ENCODE measurements at regions not wholly inside any gene's neighbourhood (a gene's known extent, or its start where the extent isn't known, plus 50 kb on each side); places are given as distances from the start of the nearest gene placed in this dataset.

GRCh38 chr5:27503813-27504212 lies 465.4 kb upstream of the CDH9 start:
- TF ChIP-seq CTCF (IDR thresholded peaks at IDR 0.05; ENCODE audit: low read depth, low read length), result no peak
- TF ChIP-seq MYC (IDR thresholded peaks at IDR 0.05; ENCODE audit: low read depth, low read length), result no peak
